ENCODE measurements at regions not wholly inside any gene's neighbourhood (a gene's known extent, or its start where the extent isn't known, plus 50 kb on each side); places are given as distances from the start of the nearest gene placed in this dataset.

GRCh38 chr1:36715797-36716196 is 233.1 kb upstream of the CSF3R start:
- no peak for TF ChIP-seq RAD21 (IDR thresholded peaks at IDR 0.05; ENCODE audit: low read length)
- TF ChIP-seq MXI1 (IDR thresholded peaks at IDR 0.05; ENCODE audit: borderline replicate concordance, low read depth, low read length), result no peak
- no peak for TF ChIP-seq CTCF (conservative IDR thresholded peaks at IDR 0.05; ENCODE audit: low read depth, low read length)
- TF ChIP-seq POLR2A (IDR thresholded peaks at IDR 0.05; ENCODE audit: low read depth, low read length), result no peak
- TF ChIP-seq CEBPB (IDR thresholded peaks at IDR 0.05; ENCODE audit: low read depth, low read length), result no peak
- TF ChIP-seq CHD1 (IDR thresholded peaks at IDR 0.05; ENCODE audit: low read depth, low read length), result no peak
- TF ChIP-seq USF2 (IDR thresholded peaks at IDR 0.05; ENCODE audit: low read depth, low read length), result no peak
- no peak for TF ChIP-seq FOS (IDR thresholded peaks at IDR 0.05; ENCODE audit: low read depth, low read length)

Measured in IMR-90 (cell line).